ENCODE measurements at regions not wholly inside any gene's neighbourhood (a gene's known extent, or its start where the extent isn't known, plus 50 kb on each side); places are given as distances from the start of the nearest gene placed in this dataset.
"Not testable (repeated sequence)": the region's sequence is repeated elsewhere in the genome, so short reads cannot be mapped to it uniquely, and the experiment has no call there.

DNA sequence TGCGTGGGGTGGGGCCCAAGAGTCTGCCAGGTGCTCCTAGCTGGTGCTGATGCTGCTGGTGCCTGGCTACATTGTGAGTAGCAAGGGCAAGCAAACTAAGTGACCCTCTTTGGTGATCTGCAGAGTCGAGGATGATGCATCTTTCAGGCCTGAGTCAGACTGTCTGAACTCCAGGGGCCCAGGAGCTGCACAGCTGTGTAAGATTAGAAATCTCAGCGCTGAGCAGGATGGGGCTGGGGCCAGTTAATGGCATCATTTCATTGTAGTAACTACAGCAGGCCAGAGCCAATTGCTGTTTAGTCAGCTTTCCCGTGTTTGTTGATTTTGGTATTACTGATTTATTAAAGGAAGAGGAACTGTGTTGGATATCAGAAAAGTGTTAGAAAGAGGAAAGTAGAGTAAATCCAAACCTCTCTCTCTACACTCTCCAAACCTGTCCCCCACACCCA lies 365.2 kb downstream of the PAX1 start:
- DNase-seq (ENCODE audit: low spot score): no peak

GRCh38 chr20:22063753-22064152 lies 358.3 kb downstream of the PAX1 start:
- DNase-seq (ENCODE audit: low spot score): no peak

DNA sequence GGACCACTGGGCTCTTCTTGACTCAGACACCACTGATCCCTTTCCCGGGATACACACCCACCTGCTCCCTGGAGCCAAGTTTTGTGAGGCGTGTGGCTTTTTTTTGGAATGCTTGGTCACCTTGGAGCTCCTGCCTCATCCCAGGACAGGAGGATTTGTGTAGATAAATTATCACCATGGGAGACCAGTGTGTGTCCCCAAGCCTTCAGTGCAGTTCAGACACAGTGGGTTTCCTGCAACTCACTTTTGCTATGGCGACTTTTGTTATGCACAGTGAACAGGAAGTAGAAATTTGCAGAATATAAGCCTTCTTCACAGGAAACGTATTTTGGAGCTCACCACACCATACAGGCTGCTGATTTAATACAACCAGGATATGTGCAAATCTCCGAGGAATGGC lies 357.4 kb downstream of the PAX1 start:
- no peak for DNase-seq (ENCODE audit: low spot score)

DNA sequence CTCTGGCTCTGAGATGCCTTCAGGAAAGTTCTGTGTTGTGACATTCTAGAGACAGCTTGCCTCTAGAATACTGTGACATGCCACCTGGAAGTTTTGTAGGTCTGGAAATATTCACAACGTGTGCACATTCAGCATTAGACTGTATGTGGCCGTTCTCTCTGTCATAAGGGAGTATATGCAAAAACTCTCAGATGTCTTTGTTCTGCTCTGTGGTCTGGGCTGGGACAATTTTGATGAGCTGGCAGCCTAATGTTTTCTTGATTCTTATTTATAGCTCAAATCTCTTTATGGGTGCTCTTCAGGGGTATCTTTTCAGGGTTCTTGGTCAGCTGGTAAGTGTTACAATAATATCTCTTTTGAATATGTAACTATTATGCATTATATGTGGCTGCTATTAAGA lies 355.1 kb downstream of the PAX1 start:
- DNase-seq (ENCODE audit: low spot score): no peak

DNA sequence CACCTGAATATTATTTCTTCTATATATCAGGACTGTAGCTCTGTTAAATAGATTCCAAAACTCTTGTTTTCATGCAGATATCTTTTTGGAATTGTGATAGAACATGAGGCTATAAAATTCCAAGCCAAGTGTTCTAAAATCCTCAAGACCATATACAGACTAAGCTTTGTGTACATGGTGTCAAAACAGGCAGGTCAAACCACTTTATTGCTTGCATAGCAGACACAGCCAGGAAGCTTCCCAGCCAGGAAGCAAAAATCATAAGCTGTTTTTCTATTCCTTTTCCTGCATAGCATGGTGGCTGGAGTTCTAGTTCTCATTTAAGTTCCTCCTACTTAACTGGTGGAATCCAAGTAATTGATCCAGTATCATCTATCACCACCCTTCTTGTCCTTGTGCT lies 353.3 kb downstream of the PAX1 start:
- no peak for DNase-seq (ENCODE audit: low spot score)

- no peak for DNase-seq (ENCODE audit: low spot score)
Observed at GRCh38 chr20:22055981-22056380, 350.5 kb downstream of the PAX1 start.

- DNase-seq (ENCODE audit: low spot score): no peak
Observed at GRCh38 chr20:22052025-22052650, 346.7 kb downstream of the PAX1 start.

DNA sequence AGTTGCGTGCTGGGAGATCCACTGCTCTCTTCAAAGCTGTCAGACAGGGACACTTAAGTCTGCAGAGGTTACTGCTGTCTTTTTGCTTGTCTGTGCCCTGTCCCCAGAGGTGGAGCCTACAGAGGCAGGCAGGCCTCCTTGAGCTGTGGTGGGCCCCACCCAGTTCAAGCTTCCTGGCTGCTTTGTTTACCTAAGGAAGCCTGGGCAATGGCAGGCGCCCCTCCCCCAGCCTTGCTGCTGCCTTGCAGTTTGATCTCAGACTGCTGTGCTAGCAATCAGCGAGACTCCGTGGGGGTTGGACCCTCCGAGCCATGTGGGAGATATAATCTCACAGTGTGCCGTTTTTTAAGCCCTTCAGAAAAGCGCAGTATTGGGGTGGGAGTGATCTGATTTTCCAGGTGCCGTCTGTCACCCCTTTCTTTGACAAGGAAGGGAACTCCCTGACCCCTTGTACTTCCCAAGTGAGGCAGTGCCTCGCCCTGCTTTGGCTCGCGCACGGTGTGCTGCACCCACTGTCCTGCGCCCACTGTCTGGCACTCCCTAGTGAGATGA lies 340.6 kb downstream of the PAX1 start:
- not testable (repeated sequence) for DNase-seq (ENCODE audit: low spot score)

DNA sequence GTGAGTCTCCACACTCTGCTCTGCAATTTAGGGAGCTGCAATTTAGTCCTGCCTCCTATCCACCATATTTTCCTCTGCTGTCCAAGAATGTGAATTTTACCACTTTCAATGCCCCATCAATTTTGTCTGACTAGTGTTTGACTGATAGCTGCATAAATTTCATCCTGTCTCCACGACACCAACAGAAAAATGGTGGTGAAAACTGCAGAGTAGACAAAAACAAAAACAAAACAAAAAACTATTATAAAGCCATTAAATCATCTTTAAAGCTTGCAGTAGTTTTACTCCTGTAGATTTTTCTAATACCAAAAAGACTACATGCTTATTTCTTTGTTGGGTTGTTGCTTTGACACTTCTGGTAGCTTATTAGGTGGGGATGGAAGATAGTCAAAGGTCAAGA lies 322.0 kb downstream of the PAX1 start:
- no peak for DNase-seq (ENCODE audit: low spot score)

DNA sequence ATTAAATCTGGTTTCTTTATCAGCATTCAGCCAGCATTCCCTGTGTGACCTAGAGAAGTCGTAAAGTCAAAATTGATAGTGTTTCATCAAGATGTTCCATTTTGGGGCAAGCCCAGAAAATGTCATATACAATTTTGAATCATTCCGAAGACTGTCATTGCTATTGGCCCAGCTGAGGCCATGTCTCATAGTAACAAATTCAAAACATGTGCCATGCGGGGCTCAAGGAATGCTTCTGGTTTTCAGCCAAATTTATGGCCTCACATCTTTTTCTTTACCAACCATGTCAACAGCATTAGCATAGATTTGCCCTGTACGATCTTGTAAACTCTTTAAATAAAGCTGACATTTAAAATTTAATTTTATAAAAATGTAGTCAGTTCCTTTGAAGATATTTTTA lies 314.7 kb downstream of the PAX1 start:
- no peak for DNase-seq (ENCODE audit: low spot score)

DNA sequence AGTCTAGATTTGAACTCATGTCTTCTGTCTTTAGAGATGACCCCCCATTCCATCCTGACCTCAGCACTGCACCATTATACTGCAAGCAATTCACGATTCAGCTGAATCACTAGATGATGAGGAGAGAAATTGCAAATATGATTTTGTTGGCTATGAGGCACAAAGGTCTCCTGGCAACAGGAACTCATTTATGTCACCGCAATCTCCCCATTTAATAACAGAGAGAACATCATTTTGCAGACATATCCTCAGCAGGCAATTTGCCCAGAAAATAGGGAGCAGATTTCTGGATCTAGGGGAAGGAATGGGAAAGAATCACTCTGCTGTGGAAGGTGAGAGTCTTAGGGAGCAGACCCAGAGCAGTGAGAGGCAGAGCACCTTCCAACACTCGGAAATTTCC lies 303.0 kb downstream of the PAX1 start:
- no peak for DNase-seq (ENCODE audit: low spot score)

GRCh38 chr20:22006306-22006705 lies 300.8 kb downstream of the PAX1 start:
- no peak for DNase-seq (ENCODE audit: low spot score)

GRCh38 chr20:22005535-22005934 lies 300.1 kb downstream of the PAX1 start:
- no peak for DNase-seq (ENCODE audit: low spot score)

- no peak for DNase-seq (ENCODE audit: low spot score)
Observed at GRCh38 chr20:22004946-22005345, 299.5 kb downstream of the PAX1 start.

- no peak for DNase-seq (ENCODE audit: low spot score)
Observed at GRCh38 chr20:22003680-22004079, 298.2 kb downstream of the PAX1 start.

DNA sequence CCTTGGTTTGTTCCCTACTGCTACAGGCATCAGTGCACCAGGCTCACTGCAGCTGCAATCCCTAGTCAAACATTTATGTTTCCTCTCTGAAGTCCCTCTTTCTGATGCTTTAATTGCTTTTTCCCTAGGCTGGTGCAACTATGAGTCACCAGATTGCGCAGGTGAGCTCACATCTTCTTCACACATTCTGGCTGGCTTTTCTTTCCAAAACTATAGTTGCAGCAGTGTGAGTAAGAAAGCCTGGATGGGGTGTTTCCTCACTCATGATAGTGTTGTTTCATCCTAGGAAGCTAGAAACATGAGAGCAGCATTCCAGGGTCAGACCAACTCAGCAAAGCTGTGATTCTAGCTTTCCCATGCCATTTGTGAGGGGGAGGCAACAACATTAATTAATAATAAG lies 296.4 kb downstream of the PAX1 start:
- no peak for DNase-seq (ENCODE audit: low spot score)

DNA sequence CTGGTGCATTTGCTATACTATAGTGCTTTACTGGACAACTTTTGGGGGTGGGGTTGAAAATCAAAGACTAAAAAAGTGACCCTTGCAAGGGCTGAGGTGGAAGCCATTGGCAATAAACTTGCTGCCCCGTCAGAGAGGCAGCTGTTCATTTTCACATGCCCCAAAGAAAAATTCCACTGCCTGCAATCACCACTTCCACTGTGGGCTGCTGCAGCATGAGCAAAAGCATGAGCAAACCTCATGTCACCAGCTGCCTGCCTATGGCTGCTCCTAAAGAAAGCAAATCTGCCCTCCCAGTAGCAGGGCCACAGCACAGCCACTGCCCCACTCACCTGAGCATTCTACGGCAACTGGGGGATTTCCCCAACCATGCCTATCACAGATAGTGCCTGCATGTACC lies 290.0 kb downstream of the PAX1 start:
- DNase-seq (ENCODE audit: low spot score): no peak

DNA sequence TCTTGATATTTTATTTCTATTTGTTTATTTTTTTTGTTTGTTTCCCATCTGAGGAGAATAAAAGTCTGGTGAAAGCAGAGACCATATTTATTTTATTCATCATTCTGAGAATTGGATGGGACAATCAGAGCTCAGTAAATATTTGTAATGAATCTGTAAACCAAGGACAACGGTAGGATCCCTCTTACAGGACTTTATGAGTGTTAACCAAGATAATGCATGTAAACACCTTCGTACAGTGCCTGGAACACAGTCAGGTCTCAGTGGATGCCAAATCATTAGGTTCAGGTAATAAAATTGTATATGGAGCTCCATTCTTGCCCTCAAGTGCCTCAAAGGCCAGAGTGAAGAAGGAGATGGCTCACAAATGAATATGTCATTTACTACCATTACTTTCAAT lies 288.7 kb downstream of the PAX1 start:
- DNase-seq (ENCODE audit: low spot score): no peak

GRCh38 chr20:21982559-21982958 lies 277.1 kb downstream of the PAX1 start:
- DNase-seq (ENCODE audit: low spot score): no peak

- no peak for DNase-seq (ENCODE audit: low spot score)
Observed at GRCh38 chr20:21981597-21982344, 276.3 kb downstream of the PAX1 start.

DNA sequence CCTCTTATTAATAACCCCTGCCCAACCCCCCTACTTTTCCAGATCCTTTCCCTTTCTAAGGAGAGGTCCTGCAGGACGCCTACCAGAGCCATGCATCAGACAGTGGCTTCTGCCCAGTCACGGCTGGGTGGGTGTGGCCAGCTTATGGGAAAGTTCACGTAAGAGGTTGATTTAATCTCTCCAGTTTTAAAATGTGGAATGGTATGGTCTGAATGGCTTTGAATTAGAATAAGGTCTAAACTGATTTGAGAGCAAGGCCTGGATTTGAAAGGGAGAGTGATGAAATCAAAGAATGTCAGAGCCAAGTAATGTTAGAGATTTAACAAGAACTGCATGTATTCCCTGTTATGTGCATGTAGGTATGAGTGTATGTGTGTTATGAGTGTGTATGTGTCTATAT lies 275.7 kb downstream of the PAX1 start:
- no peak for DNase-seq (ENCODE audit: low spot score)

GRCh38 chr20:21971436-21971835 lies 266.0 kb downstream of the PAX1 start:
- DNase-seq (ENCODE audit: low spot score): no peak

DNA sequence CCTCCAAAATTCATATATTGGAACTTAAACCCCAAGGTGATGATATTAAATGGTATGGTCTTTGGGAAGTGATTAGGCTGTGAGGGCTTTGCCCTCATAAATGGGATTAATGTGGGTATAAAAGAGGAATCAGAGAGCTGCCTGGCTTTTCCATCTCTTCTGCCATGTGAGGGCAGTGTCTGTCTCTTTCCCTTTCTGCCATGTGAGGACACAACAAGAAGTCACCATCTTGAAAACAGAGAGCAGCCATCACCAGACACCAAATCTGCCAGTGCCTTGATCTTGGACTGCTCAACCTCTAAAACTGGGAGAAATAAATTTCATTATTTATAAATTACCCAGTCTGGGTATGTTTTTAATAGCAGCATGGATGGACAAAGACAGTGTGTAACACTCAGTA lies 263.0 kb downstream of the PAX1 start:
- no peak for DNase-seq (ENCODE audit: low spot score)

DNA sequence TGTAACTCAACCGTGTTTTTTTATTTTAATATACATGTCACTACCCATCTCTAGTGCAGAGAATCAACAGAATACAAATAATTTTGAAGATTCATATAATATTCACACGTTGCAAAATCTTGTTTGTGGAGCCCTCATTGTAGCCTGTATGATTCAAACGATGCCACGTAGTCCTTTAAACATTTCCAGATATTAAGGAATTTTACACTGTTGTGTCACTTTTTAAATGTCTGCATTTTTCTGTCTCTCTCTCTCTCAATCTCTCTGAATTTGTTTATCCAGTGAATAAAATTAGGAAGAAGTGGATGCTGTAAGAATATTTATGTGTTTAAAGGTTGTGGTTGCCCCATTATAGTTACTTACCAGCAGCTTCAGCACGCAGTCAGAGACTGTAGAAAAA lies 262.0 kb downstream of the PAX1 start:
- DNase-seq (ENCODE audit: low spot score): no peak
